ENCODE measurements at regions not wholly inside any gene's neighbourhood (a gene's known extent, or its start where the extent isn't known, plus 50 kb on each side); places are given as distances from the start of the nearest gene placed in this dataset.
"Not testable (repeated sequence)": the region's sequence is repeated elsewhere in the genome, so short reads cannot be mapped to it uniquely, and the experiment has no call there.

DNA sequence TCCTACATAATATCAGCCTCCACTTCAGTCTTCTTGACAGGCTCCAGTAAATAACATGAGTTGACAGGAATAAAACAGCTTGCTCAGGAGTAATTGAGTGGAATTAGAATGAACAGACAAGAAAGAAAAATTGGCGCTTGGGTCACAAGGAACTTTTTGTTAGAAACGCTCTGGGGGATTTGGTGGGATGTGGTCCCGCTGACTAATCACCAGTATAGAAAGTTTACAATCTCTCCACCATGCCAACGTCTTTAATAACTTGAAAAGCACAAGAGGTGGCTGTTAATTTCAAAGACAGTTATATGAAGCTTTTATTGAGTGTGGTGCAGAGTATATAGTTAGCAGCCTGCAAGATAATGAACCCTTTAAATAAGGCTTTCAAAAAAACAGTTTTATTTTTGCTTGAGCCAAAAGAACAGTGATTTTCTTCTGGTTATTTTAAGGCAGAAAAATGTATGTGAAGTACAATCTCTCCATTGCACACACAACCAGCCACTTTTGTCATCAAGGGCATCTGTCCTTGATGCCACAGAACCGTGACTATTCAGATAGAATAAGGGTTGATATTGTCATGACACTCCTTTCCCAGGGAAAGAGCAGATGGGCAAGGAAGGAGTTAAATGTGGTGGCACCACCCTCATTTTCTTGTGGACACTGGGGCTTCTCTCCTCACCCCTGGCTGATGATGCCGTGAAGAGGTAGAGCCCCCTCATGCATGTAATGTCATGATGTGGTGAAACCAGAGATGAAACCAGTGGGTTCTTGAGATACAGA, 102.9 kb upstream of the CDC42EP3 start:
- DNase-seq (ENCODE audit: low spot score in 2 of 2); H3K27ac Mint-ChIP-seq; ATAC-seq: not testable (repeated sequence)
- Mint-ChIP-seq H3K36me3 (peaks cover 4 to 12% of the 10 kb centered on the region in 2 donors), H3K9me3 (peaks cover 0 to 14% of the 10 kb centered on the region in 2 donors)

DNA sequence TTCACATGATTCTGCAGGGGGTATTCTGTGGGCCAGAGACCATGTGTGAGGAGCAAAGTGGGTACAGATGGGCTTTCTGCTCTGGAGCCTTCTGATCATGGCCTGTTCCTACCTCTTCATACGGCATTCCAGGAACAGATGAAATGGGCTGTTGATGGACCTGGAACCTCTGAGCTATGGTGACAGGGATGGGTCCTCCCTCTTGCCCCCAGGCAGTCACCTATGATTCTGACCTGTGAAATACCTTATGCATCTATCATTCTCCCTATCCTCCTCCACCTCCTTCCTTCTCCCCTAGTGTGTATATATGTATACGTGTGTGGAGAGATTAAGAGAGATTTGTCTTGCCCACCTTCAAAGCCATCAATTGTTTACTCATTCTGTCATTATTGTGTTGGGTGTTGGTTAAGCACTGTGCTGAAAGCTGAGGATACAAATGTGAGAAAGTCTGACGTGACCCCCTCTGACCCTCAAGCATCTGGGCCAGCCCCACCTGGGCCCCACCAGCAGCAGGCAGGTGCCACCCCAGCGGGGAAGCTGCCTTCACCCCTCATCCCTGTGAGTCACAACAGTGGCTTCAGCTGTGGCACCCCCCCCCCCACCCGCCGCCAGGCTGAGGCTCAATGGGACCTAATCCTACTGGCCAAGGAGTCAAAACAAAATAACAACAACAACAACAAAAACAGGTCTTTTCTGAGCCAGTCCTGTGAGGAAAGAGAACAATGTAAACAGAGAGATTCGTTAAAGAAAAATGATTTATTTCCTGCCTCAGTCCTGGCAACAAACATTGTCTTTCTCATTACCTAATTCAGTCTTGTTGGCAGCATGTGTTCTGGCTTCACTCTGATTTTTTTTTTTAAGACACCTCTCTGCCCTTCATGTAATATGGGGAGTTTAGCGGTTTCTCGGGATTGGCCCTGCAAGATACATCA, 103.8 kb upstream of the CDC42EP3 start:
- DNase-seq (ENCODE audit: low spot score in 2 of 2) = no peak
- Mint-ChIP-seq H3K9me3 (peaks cover 0 to 9% of the 10 kb centered on the region in 2 donors), H3K36me3 (peaks cover 0 to 12% of the 10 kb centered on the region in 2 donors), H3K27ac (no peak overlapping the region)
- no peak for ATAC-seq

- DNase-seq (ENCODE audit: low spot score in 2 of 2) = no peak
- Mint-ChIP-seq H3K9me3 (peaks cover 0 to 9% of the 10 kb centered on the region in 2 donors), H3K36me3 (peaks cover 0 to 12% of the 10 kb centered on the region in 2 donors), H3K27ac (no peak overlapping the region)
- ATAC-seq = no peak
Measured at GRCh38 chr2:37775908-37776250, 104.4 kb upstream of the CDC42EP3 start.

DNA sequence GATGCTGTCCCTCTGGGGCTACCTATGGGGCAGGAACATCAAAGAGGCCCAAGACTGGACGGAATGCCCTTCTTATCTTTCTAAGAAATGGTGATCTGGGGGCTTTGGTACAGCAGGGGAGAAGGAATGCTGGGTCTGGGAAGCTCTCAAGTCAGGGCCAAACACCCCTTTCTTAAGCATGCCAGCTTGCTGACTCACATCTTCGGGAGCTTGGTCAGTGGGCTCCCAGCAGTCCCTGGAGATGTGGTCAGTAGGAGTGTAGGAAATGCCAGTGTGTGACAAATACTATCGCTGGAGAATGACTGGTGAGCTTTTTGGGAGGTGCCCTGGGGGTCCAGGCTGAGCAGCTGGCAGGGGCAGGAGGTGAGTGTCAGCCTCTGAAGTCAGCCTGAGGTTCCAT, 105.0 kb upstream of the CDC42EP3 start:
- ATAC-seq (no peak), DNase-seq (ENCODE audit: low spot score in 2 of 2) (no peak)
- Mint-ChIP-seq H3K9me3 (peaks cover 0 to 9% of the 10 kb centered on the region in 2 donors), H3K36me3 (peaks cover 0 to 12% of the 10 kb centered on the region in 2 donors), H3K27ac (no peak overlapping the region)

DNA sequence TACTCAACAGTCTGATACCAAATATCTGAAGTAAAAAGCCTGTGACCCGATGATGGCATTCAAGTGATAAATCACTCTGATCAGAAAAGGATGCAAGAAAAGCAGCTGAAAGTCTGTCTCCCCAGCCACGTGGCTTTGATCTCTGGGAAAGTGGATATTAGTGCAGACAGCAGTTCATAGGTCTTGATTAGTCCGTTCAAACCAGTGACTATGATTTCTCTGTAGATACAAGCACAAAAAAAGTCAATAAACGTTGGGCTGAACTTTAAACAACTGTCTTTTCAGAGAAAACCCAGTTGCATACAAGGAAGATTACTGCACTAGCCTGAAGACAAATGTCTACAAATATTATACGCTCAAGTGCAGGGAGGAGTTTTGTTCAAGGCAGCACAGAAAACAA, 107.7 kb upstream of the CDC42EP3 start:
- DNase-seq (ENCODE audit: low spot score in 2 of 2) (no peak), ATAC-seq (no peak)
- Mint-ChIP-seq H3K27ac (no peak overlapping the region), H3K36me3 (peaks cover 0 to 12% of the 10 kb centered on the region in 2 donors), H3K9me3 (peaks cover 0 to 9% of the 10 kb centered on the region in 2 donors)

- ATAC-seq = no peak
- Mint-ChIP-seq H3K27ac (no peak overlapping the region), H3K36me3 (peaks cover 0 to 6% of the 10 kb centered on the region in 2 donors), H3K9me3 (peaks cover 0 to 5% of the 10 kb centered on the region in 2 donors)
- no peak for DNase-seq (ENCODE audit: low spot score in 2 of 2)
Measured at GRCh38 chr2:37779611-37780386, 108.4 kb upstream of the CDC42EP3 start.

- ATAC-seq = no peak
- H3K36me3 Mint-ChIP-seq = peaks cover 0 to under 1% of the 10 kb centered on the region in 2 donors
- H3K27ac Mint-ChIP-seq = no peak overlapping the region
- H3K9me3 Mint-ChIP-seq = peaks cover 0 to under 1% of the 10 kb centered on the region in 2 donors
- no peak for DNase-seq (ENCODE audit: low spot score in 2 of 2)
Measured at GRCh38 chr2:37780387-37780676, 108.9 kb upstream of the CDC42EP3 start.

DNA sequence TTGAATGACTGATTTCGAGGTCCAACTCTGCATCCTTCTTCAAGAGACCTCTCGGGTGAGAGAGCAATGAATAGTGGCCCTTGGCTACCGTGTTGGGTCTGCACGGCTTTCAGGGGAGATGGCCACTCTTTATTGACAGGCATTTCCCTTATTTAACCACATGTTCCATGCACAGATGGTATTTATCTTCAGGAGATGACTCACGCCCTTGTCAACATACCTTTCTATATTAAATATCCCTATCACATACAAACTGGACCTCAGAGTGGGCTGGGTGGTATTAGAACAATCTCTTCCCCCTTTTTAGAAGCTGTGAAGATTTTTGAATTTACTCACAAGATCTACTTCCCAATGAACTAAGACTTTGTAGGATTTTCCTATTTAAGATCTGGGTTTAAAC, 109.6 kb upstream of the CDC42EP3 start:
- H3K27ac Mint-ChIP-seq = no peak overlapping the region
- H3K36me3 Mint-ChIP-seq = no peaks in the 10 kb centered on the region
- DNase-seq (ENCODE audit: low spot score in 2 of 2) = no peak
- no peak for ATAC-seq
- no peaks in the 10 kb centered on the region for H3K9me3 Mint-ChIP-seq

DNA sequence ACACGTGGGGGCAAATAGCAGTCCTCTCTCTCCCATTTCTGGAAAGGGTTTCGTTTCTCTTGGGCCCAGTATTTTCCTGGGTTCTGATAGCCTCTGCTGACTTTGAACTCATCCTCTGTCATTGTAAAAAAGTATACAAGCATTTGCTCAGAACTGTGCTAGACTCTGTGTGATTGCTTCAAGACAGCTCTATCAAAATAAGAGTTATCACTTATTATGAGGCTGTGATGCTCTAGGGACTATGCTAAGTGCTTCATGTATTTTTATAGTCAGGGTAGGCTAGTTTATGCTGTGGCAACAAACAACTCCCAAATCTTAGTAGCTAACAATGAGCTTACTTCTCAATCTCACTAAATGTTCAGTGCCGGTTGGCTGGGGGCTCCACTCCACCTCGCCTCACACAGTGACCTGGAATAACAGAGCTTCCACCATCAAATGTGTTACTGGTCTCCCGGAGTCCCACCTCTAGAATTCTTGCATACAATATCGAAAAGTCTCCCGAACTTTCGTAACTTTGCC, 110.8 kb upstream of the CDC42EP3 start:
- Mint-ChIP-seq H3K27ac (no peak overlapping the region), H3K36me3 (peaks cover 1 to 3% of the 10 kb centered on the region in 2 donors), H3K9me3 (peaks cover 3% of the 10 kb centered on the region in 2 donors)
- DNase-seq (ENCODE audit: low spot score in 2 of 2) (no peak), ATAC-seq (no peak)

DNA sequence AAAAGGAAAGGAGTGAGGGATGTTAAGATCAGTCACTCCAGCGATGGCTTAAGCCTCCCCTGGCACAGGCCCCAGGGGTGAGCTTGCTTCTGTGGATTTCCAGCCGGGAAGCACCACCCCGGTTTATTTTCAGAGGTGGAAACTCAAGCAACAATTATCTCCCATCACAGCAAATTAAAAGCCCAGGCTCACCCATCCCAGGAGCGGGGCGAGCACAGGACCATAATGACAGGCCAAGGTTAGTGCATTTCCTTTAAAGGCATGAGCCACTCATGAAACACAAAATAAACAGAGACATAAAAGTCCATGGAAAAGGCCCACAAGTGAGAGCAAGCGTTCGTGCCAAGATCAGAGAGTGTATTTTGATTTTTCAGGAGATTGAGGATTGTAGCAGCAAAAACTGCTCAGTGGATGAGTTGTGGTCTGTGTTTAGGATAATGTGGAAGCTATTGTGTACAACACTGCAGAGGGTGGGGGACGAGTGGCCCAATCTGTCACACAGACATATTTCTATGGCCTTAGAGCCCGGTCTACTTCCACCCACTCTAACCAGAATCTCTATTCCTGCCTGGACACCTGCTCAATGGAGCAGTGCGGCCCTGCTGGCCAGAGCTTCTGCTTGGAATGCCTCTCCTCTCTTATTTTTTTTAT, 111.4 kb upstream of the CDC42EP3 start:
- Mint-ChIP-seq H3K36me3 (peaks cover 8 to 9% of the 10 kb centered on the region in 2 donors), H3K27ac (no peak overlapping the region), H3K9me3 (peaks cover 7 to 8% of the 10 kb centered on the region in 2 donors)
- no peak for DNase-seq (ENCODE audit: low spot score in 2 of 2)
- ATAC-seq = no peak

GRCh38 chr2:37783545-37783944, 112.1 kb upstream of the CDC42EP3 start:
- peaks cover 9 to 15% of the 10 kb centered on the region in 2 donors for H3K36me3 Mint-ChIP-seq
- no peak overlapping the region for H3K27ac Mint-ChIP-seq
- peaks cover 7 to 8% of the 10 kb centered on the region in 2 donors for H3K9me3 Mint-ChIP-seq
- DNase-seq (ENCODE audit: low spot score in 2 of 2) (no peak), ATAC-seq (no peak)

GRCh38 chr2:37784071-37784758, 112.8 kb upstream of the CDC42EP3 start:
- peaks cover 10 to 14% of the 10 kb centered on the region in 2 donors for H3K9me3 Mint-ChIP-seq
- H3K36me3 Mint-ChIP-seq = peaks cover 16 to 21% of the 10 kb centered on the region in 2 donors
- H3K27ac Mint-ChIP-seq = no peak overlapping the region
- DNase-seq (ENCODE audit: low spot score in 2 of 2) (no peak), ATAC-seq (no peak)

DNA sequence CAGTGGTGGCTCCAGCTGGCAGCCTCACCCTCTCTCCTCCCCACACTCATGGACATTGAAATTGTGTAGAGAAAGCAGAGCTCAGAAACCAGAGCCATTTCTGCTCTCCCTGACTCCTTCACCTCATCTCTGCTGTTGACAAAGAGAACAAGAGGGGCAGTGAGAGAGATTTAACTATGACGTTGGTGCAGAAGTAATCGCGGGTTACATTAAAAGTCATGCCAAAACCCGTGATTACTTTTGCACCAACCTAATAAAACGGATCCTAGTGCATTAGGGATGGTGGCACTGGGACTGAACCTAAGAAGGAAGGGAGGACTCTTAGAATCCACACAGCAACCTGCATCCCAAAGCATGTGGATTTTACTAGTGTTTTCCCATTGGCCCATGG, 113.3 kb upstream of the CDC42EP3 start:
- Mint-ChIP-seq H3K36me3 (peaks cover 21 to 26% of the 10 kb centered on the region in 2 donors), H3K9me3 (peaks cover 15 to 16% of the 10 kb centered on the region in 2 donors), H3K27ac (no peak overlapping the region)
- DNase-seq (ENCODE audit: low spot score in 2 of 2) (no peak), ATAC-seq (no peak)

GRCh38 chr2:37786191-37786698, 114.8 kb upstream of the CDC42EP3 start:
- Mint-ChIP-seq H3K27ac (no peak overlapping the region), H3K36me3 (peaks cover 23 to 29% of the 10 kb centered on the region in 2 donors), H3K9me3 (peaks cover 15 to 19% of the 10 kb centered on the region in 2 donors)
- ATAC-seq (no peak), DNase-seq (ENCODE audit: low spot score in 2 of 2) (no peak)

DNA sequence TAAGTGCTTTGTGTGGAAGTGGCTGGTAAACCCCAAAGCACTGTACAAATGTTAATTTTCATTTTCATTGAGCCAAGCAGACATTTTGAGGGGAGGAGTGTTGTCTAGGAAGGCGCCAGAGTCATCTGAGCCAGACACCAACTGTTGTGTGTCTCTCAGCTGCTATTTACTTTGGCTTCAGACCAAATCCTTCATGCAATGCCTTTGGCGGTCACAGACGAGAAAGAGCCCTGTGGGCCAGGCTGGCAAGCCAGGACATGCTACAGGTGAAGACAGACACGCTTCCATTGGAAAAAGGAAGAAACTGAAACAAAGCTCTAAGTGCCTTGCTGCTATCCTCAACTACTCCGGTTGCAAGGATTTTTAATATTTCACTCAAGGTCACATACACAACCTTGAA, 115.4 kb upstream of the CDC42EP3 start:
- DNase-seq (ENCODE audit: low spot score in 2 of 2) (no peak), ATAC-seq (no peak)
- Mint-ChIP-seq H3K27ac (no peak overlapping the region), H3K9me3 (peaks cover 15 to 19% of the 10 kb centered on the region in 2 donors), H3K36me3 (peaks cover 23 to 29% of the 10 kb centered on the region in 2 donors)
